ENCODE measurements at regions not wholly inside any gene's neighbourhood (a gene's known extent, or its start where the extent isn't known, plus 50 kb on each side); places are given as distances from the start of the nearest gene placed in this dataset.

DNA sequence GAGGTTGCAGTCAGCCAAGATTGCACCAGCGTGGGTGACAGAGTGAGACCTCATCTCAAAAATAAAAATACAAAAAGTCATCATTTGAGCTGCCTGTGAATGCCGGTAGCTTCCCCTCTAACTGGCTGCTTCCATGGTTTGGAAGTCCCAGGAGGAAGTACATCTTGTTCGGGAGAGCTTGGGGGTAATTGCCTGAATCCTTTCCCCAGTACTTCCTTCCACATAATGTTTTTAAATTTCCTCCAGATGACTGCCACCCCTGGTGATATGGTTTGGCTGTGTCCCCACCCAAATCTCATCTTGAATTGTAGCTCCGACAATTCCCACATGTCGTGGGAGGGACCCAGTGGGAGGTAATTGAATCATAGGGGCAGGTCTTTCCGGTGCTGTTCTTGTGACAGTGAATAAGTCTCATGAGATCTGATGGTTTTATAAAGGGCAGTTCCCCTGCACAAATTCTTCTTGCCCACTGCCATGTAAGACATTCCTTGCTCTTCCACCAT, 87.2 kb downstream of the SPRING1 start:
- DNase-seq (ENCODE audit: low spot score) = no peak

DNA sequence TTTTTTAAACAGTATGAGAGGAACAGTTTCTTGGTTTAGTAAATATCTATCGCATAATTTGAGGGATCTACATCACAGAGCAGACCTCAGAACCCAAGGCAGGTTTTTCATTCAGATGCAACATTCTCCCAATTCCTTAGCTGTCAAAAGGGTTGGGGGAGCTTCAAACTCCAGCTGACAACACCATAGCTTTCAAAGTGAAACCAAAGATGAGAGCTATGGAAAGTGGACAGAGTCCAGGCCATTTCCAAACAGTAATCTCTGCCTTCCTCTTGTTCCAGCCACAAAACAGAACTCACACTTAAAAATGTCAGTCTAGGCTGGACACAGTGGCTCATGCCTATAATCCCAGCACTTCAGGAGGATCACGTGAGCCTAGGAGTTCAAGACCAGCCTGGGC, 87.8 kb downstream of the SPRING1 start:
- DNase-seq (ENCODE audit: low spot score) = no peak

DNA sequence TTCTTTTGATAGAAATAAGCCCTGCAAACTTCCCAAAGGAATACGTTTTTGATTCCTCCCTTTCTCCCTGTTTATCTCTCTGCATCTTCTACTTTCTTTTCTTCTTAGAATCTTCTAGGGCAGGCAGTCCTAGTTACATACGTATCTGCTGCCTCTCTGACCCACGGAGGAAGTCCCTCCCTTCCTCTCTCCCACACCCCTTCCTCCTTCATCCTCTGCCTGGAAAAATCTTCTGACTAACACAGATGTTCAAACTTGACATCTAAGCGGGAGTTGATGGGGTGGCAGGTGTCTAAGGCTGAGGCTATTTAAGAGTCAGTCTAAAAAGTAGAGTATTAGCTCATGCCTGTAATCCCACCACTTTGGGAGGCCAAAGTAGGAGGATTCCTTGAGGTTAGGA, 88.6 kb downstream of the MAP1LC3B2 start:
- DNase-seq (ENCODE audit: low spot score) = no peak

- no peak for DNase-seq (ENCODE audit: low spot score)
These were observed 87.7 kb downstream of the MAP1LC3B2 start for GRCh38 chr12:116646901-116647300.

DNA sequence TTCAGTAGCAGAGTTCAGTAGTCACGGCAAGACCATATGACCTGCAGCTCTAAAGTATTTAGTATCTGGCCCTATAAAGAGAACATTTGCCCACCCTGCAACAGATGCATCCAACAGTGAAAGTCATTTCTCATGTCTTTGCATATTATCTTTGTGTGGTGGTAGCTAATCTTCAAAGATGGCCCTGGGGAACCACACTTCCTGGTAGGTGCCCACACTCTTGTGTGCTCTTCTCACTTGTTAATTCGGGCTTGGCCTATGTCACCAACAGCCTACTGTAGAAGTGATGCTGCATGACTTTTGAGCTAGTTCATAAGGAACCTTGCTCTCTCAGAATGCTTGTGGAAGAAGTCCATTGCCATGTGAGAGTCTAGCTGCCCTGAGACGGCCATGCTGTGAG, 85.6 kb downstream of the MAP1LC3B2 start:
- no peak for DNase-seq (ENCODE audit: low spot score)

DNA sequence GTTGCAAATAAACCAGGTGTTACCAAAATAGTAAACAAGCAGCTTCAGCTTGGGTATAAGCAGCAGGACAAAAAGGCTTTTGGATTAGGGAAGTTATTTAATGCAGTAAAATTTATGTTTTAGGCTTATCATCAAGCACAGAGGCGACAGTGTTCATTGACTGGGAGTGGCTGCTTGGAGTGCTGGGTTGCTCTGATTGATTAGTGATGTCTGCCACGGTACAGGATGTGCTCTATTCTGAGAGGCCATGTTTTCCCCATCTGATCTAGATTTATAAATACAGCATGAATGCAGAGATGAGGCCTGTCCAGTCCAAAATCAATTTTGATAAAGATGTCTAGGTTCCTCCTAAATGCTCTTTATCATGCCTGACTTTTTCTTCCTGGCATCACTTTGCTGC, 83.5 kb downstream of the MAP1LC3B2 start:
- DNase-seq (ENCODE audit: low spot score) = no peak

DNA sequence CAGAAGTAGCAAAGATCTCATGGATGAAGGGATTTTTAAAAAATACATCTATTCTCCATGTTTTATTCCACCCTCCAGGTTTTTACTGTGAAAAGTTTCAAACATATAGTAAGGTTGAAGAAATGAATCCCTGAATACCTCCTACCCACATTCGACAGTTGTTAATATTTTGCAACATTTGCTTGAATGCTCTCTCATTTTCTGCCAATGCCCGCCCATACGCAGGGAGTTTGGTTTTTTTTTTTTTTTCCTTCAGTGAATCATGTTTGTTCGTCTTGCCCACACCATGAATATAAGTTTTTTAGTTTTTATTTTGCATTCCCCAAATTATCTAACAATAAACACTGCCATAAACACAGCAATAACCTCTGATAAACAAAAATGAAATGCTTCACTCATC, 82.9 kb downstream of the MAP1LC3B2 start:
- no peak for DNase-seq (ENCODE audit: low spot score)

GRCh38 chr12:116640281-116640680, 81.1 kb downstream of the MAP1LC3B2 start:
- DNase-seq (ENCODE audit: low spot score) = no peak

DNA sequence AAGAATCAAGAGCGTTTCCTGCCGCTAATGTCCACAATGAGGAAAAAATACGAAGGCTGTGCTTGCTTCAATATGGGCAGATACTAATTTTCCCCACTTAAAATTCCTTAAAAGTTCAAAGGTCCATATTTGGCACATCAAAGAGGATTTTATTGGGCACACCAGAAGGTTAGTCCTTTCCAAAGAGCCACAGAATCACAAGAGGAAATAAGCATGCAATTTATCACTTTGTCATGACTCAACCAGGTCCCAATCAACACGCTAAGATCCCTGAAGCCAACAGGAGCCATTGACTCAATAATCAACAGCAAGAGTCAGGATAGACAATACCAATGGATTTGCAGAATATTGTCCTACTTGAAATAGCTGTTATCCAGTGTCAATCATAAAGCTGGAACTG, 80.6 kb downstream of the MAP1LC3B2 start:
- no peak for DNase-seq (ENCODE audit: low spot score)

DNA sequence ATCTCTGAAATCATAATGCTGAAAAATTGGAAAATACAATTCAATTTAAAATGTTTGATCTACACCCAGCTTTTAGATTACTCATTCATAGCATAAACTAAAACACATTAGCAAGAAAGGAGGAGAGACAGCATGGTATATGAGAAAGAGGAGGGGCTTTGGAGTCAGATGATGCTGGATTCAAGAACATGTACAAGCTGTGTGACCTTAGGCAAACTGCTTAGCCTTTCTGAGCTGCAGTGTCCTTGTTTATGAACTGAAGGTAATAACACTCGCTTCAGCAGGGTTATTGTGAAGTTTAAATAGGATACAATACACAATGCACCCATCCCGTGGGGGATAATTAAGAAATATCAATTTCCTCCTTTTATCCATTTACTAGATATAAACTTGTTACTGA, 79.2 kb downstream of the MAP1LC3B2 start:
- DNase-seq (ENCODE audit: low spot score) = no peak

DNA sequence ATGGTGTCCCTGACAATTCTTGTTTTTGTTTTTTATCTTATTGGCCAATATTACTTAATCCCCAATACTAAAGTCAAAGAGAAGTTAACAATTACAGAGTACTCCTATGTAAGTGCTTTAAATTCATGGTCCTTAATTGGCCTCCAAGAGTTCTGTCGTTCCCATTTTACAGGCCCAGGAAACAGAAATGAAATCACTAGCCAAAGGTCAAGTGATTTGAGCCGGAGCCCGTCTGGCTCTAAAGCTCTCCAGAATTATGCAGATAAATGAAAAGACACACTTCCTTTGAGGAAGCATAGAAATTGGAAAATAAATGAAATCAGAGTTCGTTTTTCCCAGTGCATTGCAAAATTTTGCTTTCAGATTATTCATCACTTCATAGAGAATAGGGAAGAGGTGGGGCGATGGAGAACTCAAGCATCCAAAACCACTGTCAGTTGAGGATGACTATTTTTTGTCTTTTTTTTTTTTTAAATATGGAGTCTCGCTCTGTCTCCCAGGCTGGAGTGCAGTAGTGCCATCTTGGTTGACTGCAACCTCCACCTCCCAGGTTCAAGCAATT, 78.5 kb downstream of the MAP1LC3B2 start:
- no peak for DNase-seq (ENCODE audit: low spot score)

GRCh38 chr12:116636608-116637519, 77.7 kb downstream of the MAP1LC3B2 start:
- no peak for DNase-seq (ENCODE audit: low spot score)

- DNase-seq (ENCODE audit: low spot score) = no peak
These were observed 76.3 kb downstream of the MAP1LC3B2 start for GRCh38 chr12:116635487-116635886.

- no peak for DNase-seq (ENCODE audit: low spot score)
These were observed 74.3 kb downstream of the MAP1LC3B2 start for GRCh38 chr12:116633476-116633875.

DNA sequence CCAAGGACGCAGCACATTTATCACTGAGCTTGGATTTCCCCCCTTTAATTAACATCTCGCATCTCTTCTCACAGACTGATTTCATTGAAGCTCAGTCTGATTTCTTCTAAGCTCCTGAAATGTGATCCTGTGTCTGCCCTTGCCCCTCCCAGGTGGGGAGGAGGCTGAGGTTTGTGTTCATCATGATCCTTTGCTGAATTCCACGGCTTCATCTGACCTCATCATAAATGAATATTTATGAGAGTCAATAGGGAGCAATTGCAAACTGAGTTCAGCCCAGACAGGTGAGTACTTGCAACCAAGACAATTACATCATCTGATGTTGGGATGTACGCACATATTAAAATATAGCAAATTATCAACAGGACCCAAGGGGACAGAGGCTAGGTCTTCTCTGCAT, 72.4 kb downstream of the MAP1LC3B2 start:
- no peak for DNase-seq (ENCODE audit: low spot score)

DNA sequence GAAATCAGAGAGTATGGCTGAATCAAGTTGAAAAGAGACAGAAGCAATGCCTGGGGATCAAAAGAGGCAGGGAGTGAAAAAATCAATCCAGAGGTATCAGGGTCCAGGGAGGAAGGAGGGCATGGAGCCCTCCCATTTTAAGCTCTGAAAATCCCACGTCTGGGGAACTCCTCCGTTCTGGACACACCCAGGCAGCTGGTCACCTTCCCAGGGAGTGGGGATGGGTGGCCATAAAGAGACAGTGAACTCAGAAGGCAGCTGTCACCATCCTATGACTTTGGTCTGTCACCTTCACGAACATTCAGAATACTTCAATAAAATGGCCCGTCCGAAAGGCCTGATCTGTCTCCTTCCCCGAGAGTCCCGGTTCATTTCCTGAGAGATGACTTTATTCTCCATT, 71.6 kb downstream of the MAP1LC3B2 start:
- no peak for DNase-seq (ENCODE audit: low spot score)

- DNase-seq (ENCODE audit: low spot score) = no peak
These were observed 70.3 kb downstream of the MAP1LC3B2 start for GRCh38 chr12:116629480-116629879.

GRCh38 chr12:116628989-116629388, 69.8 kb downstream of the MAP1LC3B2 start:
- no peak for DNase-seq (ENCODE audit: low spot score)

DNA sequence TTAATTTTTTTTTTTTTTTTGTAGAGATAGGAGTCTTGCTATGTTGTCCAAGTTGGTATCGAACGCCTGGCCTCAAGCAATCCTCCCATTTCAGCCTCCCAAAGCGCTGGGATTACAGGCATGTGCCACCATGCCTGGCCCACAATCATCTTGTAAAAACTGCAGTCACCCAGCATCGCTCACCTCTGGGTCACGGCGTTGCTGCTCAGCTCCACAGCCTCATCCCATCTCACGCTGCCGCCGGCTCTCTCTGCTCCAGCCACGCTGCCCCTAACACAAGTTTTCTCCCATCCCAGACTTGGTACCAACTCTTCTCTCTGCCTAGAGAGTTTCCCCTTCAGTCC, 69.2 kb downstream of the MAP1LC3B2 start:
- DNase-seq (ENCODE audit: low spot score) = no peak
